CD4-positive, alpha-beta T cell (primary cell): ENCODE measurements at regions not wholly inside any gene's neighbourhood (a gene's known extent, or its start where the extent isn't known, plus 50 kb on each side); places are given as distances from the start of the nearest gene placed in this dataset.

Experiments
- ATAC-seq: fragments of 200-7000 bp; cut with Tn5 transposase; one replicate; pipeline ENCODE4 v1.10.0; 2022; ENCODE audit warnings: mild to moderate bottlenecking; ENCODE audit not compliant: poor library complexity
- CTCF ChIA-PET: fragments of 350-600 bp; sonication (Branson Sonifier 250); formaldehyde crosslinking; loops from one replicate; lab custom pipeline; 2021; ENCODE audit warnings: antibody characterized with exemption, inconsistent platforms; lab: Charles Lee
- POLR2A ChIA-PET: fragments of 350-600 bp; sonication (Branson Sonifier 250); formaldehyde crosslinking; loops from one replicate; lab custom pipeline; 2021; ENCODE audit warnings: antibody characterized with exemption, inconsistent platforms; lab: Charles Lee
- DNase-seq, 14 experiments: peaks; one replicate each; pipeline ENCODE4 v3.0.0-alpha.2; 2013 to 2020; ENCODE audit warnings: mixed read lengths in 2 of 14
- H3K27ac ChIP-seq, 2 donors: one replicate each; pipeline versions ENCODE4 v1.5.1 to v1.7.0; 2013; ENCODE audit warnings: low read length in 2 of 2, low read depth in 1 of 2, mild to moderate bottlenecking in 1 of 2
- H3K27me3 ChIP-seq, 2 experiments: 1 replicate in 1 of 2; 2 replicates in 1 of 2; pipeline versions ENCODE4 v1.6.1 to v1.7.0; 2013; ENCODE audit warnings: low read length in 2 of 2, control low read depth in 1 of 2, mild to moderate bottlenecking in 1 of 2, moderate library complexity in 1 of 2; ENCODE audit not compliant: insufficient read depth in 2 of 2, control insufficient read depth in 1 of 2
- H3K36me3 ChIP-seq: one replicate; pipeline ENCODE4 v1.6.1; 2013; ENCODE audit warnings: low read length, control low read depth; ENCODE audit not compliant: insufficient read depth
- H3K4me1 ChIP-seq: one replicate; pipeline ENCODE4 v1.6.1; 2013; ENCODE audit warnings: low read length, control low read depth; ENCODE audit not compliant: insufficient read depth
- H3K4me3 ChIP-seq: one replicate; pipeline ENCODE4 v1.5.1; 2013; ENCODE audit warnings: mild to moderate bottlenecking, low read length, moderate library complexity
- H3K9me3 ChIP-seq, 2 experiments: 1 replicate in 1 of 2; 2 replicates in 1 of 2; pipeline versions ENCODE4 v1.6.1 to v1.7.0; 2013; ENCODE audit warnings: low read length in 2 of 2, mild to moderate bottlenecking in 2 of 2, control low read depth in 1 of 2, moderate library complexity in 1 of 2; ENCODE audit not compliant: control insufficient read depth in 1 of 2, insufficient read depth in 1 of 2
- H3K27ac Mint-ChIP-seq: one replicate; pipeline ENCODE4 v1.8.0; 2020; ENCODE audit warnings: mixed read lengths
- H3K27me3 Mint-ChIP-seq: one replicate; pipeline ENCODE4 v1.8.0; 2021; ENCODE audit warnings: mixed read lengths
- H3K36me3 Mint-ChIP-seq: one replicate; pipeline ENCODE4 v1.8.0; 2021; ENCODE audit warnings: low read depth, mixed read lengths
- H3K4me1 Mint-ChIP-seq: one replicate; pipeline ENCODE4 v1.8.0; 2021; ENCODE audit warnings: low read depth, mixed read lengths
- H3K4me3 Mint-ChIP-seq: one replicate; pipeline ENCODE4 v1.8.0; 2020; ENCODE audit warnings: mild to moderate bottlenecking, mixed read lengths
- H3K9me3 Mint-ChIP-seq: one replicate; pipeline ENCODE4 v1.8.0; 2020; ENCODE audit warnings: mixed read lengths
- CTCF ChIP-seq: fragments of 200-600 bp; IDR thresholded peaks from one replicate; pipeline ENCODE4 v1.8.0; 2022; ENCODE audit warnings: antibody characterized with exemption, mild to moderate bottlenecking
- intact Hi-C, 2 experiments: fragments of 100-400 bp; cut with DNase I in 1 of 2; cut with micrococcal nuclease in 1 of 2; formaldehyde crosslinking; loops; one replicate each; pipeline versions ENCODE4 v1.15.1 to v1.9.0; 2023 to 2025; cut with DNase I, micrococcal nuclease

GRCh38 chr12:28844718-28845117, 304.4 kb upstream of the FAR2 start:
- POLR2A ChIA-PET, result no interaction called here

GRCh38 chr12:28851781-28852180, 297.3 kb upstream of the FAR2 start:
- Histone ChIP-seq H3K36me3 (no peaks in the 10 kb centered on the region), H3K4me1 (no peaks in the 10 kb centered on the region), H3K4me3 (no peak overlapping the region), H3K27ac (no peak overlapping the region), H3K27me3 (no peaks in the 10 kb centered on the region), H3K9me3 (no peaks in the 10 kb centered on the region)
- ChIA-PET CTCF (no interaction called here), POLR2A (no interaction called here)
- no peak for ATAC-seq
- intact Hi-C loops, result no loop called here
- Mint-ChIP-seq H3K9me3 (no peaks in the 10 kb centered on the region), H3K4me3 (no peak overlapping the region), H3K36me3 (no peaks in the 10 kb centered on the region), H3K4me1 (no peaks in the 10 kb centered on the region), H3K27me3 (no peaks in the 10 kb centered on the region), H3K27ac (no peak overlapping the region)
- DNase-seq, result no peak
- no peak for TF ChIP-seq CTCF

More at GRCh38 chr12:28844718-28845117, 304.4 kb upstream of the FAR2 start:
- H3K36me3 ChIP-seq, result no peaks in the 10 kb centered on the region
- H3K9me3 ChIP-seq, result no peaks in the 10 kb centered on the region
- DNase-seq, result no peak
- Mint-ChIP-seq H3K27me3 (no peaks in the 10 kb centered on the region), H3K4me3 (no peak overlapping the region), H3K36me3 (no peaks in the 10 kb centered on the region), H3K4me1 (no peaks in the 10 kb centered on the region), H3K27ac (no peak overlapping the region), H3K9me3 (peaks cover 5% of the 10 kb centered on the region)
- intact Hi-C loops, result no loop called here
- TF ChIP-seq CTCF, result no peak
- ATAC-seq, result no peak
- no peak overlapping the region for H3K4me3 ChIP-seq
- H3K4me1 ChIP-seq, result no peaks in the 10 kb centered on the region
- CTCF ChIA-PET, result interaction anchor here (0.7 kb wide), 1 partner anchor 283 kb away, joined by 3 read pairs; no protein-coding TSS in a partner anchor
- H3K27me3 ChIP-seq, result no peaks in the 10 kb centered on the region
- no peak overlapping the region for H3K27ac ChIP-seq

GRCh38 chr12:28855761-28856310, 293.2 kb upstream of the FAR2 start:
- Histone ChIP-seq H3K36me3 (no peaks in the 10 kb centered on the region), H3K27ac (no peak overlapping the region), H3K27me3 (no peaks in the 10 kb centered on the region), H3K4me3 (no peak overlapping the region), H3K9me3 (no peaks in the 10 kb centered on the region), H3K4me1 (no peaks in the 10 kb centered on the region)
- no peak overlapping the region for H3K4me3 Mint-ChIP-seq
- DNase-seq (no peak), ATAC-seq (no peak)
- no peaks in the 10 kb centered on the region for H3K9me3 Mint-ChIP-seq
- no peak overlapping the region for H3K27ac Mint-ChIP-seq
- ChIA-PET POLR2A (no interaction called here), CTCF (no interaction called here)
- H3K27me3 Mint-ChIP-seq, result peaks cover 4% of the 10 kb centered on the region
- intact Hi-C loops, result no loop called here
- no peaks in the 10 kb centered on the region for H3K4me1 Mint-ChIP-seq
- no peak for TF ChIP-seq CTCF
- no peaks in the 10 kb centered on the region for H3K36me3 Mint-ChIP-seq
